ENCODE measurements at regions not wholly inside any gene's neighbourhood (a gene's known extent, or its start where the extent isn't known, plus 50 kb on each side); places are given as distances from the start of the nearest gene placed in this dataset.
"Not testable (repeated sequence)": the region's sequence is repeated elsewhere in the genome, so short reads cannot be mapped to it uniquely, and the experiment has no call there.

DNA sequence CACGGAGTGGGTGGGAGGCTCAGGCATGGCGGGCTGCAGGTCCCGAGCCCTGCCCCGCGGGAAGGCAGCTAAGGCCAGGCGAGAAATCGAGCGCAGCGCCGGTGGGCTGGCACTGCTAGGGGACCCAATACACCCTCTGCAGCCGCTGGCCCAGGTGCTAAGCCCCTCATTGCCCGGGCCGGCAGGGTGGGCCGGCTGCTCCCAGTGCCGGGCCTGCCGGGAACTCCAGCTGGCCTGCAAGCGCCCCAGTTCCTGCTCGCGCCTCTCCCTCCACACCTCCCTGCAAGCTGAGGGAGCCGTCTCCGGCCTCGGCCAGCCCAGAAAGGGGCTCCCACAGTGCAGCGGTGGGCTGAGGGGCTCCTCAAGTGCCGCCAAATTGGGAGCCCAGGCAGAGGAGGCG is 50.7 kb upstream of the GBE1 start:
- not testable (repeated sequence) for DNase-seq
